SK-N-SH (cell line): ENCODE measurements at regions not wholly inside any gene's neighbourhood (a gene's known extent, or its start where the extent isn't known, plus 50 kb on each side); places are given as distances from the start of the nearest gene placed in this dataset.
A peak's percentile ranks its signal among the peaks of the same experiment; 100 is the strongest.
"Not testable (repeated sequence)": the region's sequence is repeated elsewhere in the genome, so short reads cannot be mapped to it uniquely, and the experiment has no call there.

Source experiments
- CTCF ChIA-PET: fragments of 300-600, 350-600 bp; formaldehyde crosslinking; extraction: SDS; loops from one replicate; lab custom pipeline; 2021; lab: Yijun Ruan, JAX
- POLR2A ChIA-PET: fragments of 350-600 bp; sonication (Branson Sonifier 250); formaldehyde crosslinking; extraction: SDS; loops from one replicate; lab custom pipeline; 2020; ENCODE audit warnings: antibody characterized with exemption, inconsistent platforms; lab: Yijun Ruan, JAX
- DNase-seq: peaks from one replicate; pipeline ENCODE4 v3.0.0; 2012
- H2AFZ ChIP-seq: fragments of 200-600 bp; sonication (generic); 2 replicates; pipeline ENCODE4 v1.8.1; 2016; ENCODE audit warnings: antibody characterized with exemption, mild to moderate bottlenecking, low read depth
- H3F3A ChIP-seq: fragments of 200-600 bp; sonication (generic); replicated peaks from 2 replicates; pipeline ENCODE3; 2016; ENCODE audit warnings: antibody characterized with exemption, mild to moderate bottlenecking; ENCODE audit not compliant: insufficient read depth
- H3K27ac ChIP-seq, 2 experiments: fragments of 200-500 bp in 1 of 2; fragments of 200-600 bp in 1 of 2; sonication (Bioruptor generic) in 1 of 2; sonication (generic), shearing (Covaris generic) in 1 of 2; 2 replicates each; pipeline versions ENCODE4 v1.5.1 to v1.6.1; 2014 to 2016; ENCODE audit warnings: low read depth in 2 of 2, inconsistent platforms in 1 of 2, low read length in 1 of 2, mild to moderate bottlenecking in 1 of 2, mixed read lengths in 1 of 2
- H3K27me3 ChIP-seq: fragments of 200-600 bp; sonication (generic), shearing (Covaris generic); 2 replicates; pipeline ENCODE4 v1.6.1; 2016; ENCODE audit warnings: mixed run types; ENCODE audit not compliant: insufficient read depth
- H3K36me3 ChIP-seq, 2 experiments: fragments of 200-500 bp in 1 of 2; fragments of 200-600 bp in 1 of 2; sonication (Bioruptor generic) in 1 of 2; sonication (generic) in 1 of 2; replicated peaks in 1 of 2; 2 replicates each; pipeline versions ENCODE3 to v1.5.1; 2014 to 2016; ENCODE audit warnings: low read length in 1 of 2, mild to moderate bottlenecking in 1 of 2; ENCODE audit not compliant: insufficient read depth in 2 of 2, control insufficient read depth in 1 of 2
- H3K4me1 ChIP-seq, 2 experiments: fragments of 200-500 bp in 1 of 2; fragments of 200-600 bp in 1 of 2; sonication (Bioruptor generic) in 1 of 2; sonication (generic), shearing (Covaris generic) in 1 of 2; 2 replicates each; pipeline versions ENCODE4 v1.5.1 to v1.6.1; 2014 to 2016; ENCODE audit warnings: low read depth in 1 of 2, low read length in 1 of 2, mixed run types in 1 of 2; ENCODE audit not compliant: insufficient read depth in 2 of 2, control insufficient read depth in 1 of 2
- H3K4me2 ChIP-seq: fragments of 200-600 bp; sonication (generic), shearing (Covaris generic); 2 replicates; pipeline ENCODE4 v1.6.1; 2017; ENCODE audit warnings: mixed run types
- H3K4me3 ChIP-seq, 2 experiments: fragments of 200-500 bp in 1 of 2; fragments of 200-600 bp in 1 of 2; sonication (Bioruptor generic) in 1 of 2; sonication (generic), shearing (Covaris generic) in 1 of 2; 2 replicates each; pipeline versions ENCODE4 v1.5.1 to v1.8.1; 2014 to 2016; ENCODE audit warnings: low read depth in 2 of 2, inconsistent platforms in 1 of 2, low read length in 1 of 2, mild to moderate bottlenecking in 1 of 2, mixed read lengths in 1 of 2, moderate library complexity in 1 of 2
- H3K79me2 ChIP-seq: fragments of 200-600 bp; sonication (generic); 2 replicates; pipeline ENCODE4 v1.8.1; 2017; ENCODE audit warnings: mild to moderate bottlenecking; ENCODE audit not compliant: insufficient read depth
- H3K9ac ChIP-seq: fragments of 200-600 bp; sonication (generic); 2 replicates; pipeline ENCODE4 v1.6.1; 2017; ENCODE audit warnings: mixed run types
- H3K9me2 ChIP-seq: fragments of 200-600 bp; sonication (generic); 2 replicates; pipeline ENCODE4 v1.6.1; 2017; ENCODE audit warnings: mixed run types
- H3K9me3 ChIP-seq: fragments of 200-600 bp; sonication (generic); 2 replicates; pipeline ENCODE4 v1.6.1; 2017; ENCODE audit warnings: mixed run types, mild to moderate bottlenecking, moderate library complexity
- H4K20me1 ChIP-seq: fragments of 200-600 bp; sonication (generic); 2 replicates; pipeline ENCODE4 v1.6.1; 2017; ENCODE audit warnings: mild to moderate bottlenecking, mixed run types; ENCODE audit not compliant: insufficient read depth
- EP300 ChIP-seq, 2 experiments: IDR thresholded peaks; 2 replicates each; pipeline versions ENCODE4 v1.4.0 to v1.6.1; 2012; ENCODE audit warnings: borderline replicate concordance in 1 of 2, low read depth in 1 of 2, low read length in 1 of 2
- FOXJ3 ChIP-seq: sonication (generic); formaldehyde crosslinking; IDR thresholded peaks from 2 replicates; pipeline ENCODE4 v1.5.1; 2020; ENCODE audit warnings: mild to moderate bottlenecking, missing genetic modification reagents
- GATA2 ChIP-seq: sonication (generic); formaldehyde crosslinking; IDR thresholded peaks from 2 replicates; pipeline ENCODE4 v1.5.0; 2020; ENCODE audit warnings: mild to moderate bottlenecking, missing genetic modification reagents
- JUND ChIP-seq: IDR thresholded peaks from 2 replicates; pipeline ENCODE4 v1.4.0; 2012
- MEF2A ChIP-seq: IDR thresholded peaks from 2 replicates; pipeline ENCODE4 v1.4.0; 2012; ENCODE audit warnings: low read depth, borderline replicate concordance
- RCOR1 ChIP-seq: fragments of 150-350 bp; IDR thresholded peaks from 2 replicates; pipeline ENCODE4 v1.6.1; 2017; ENCODE audit warnings: antibody characterized with exemption, low read length
- RFX5 ChIP-seq: IDR thresholded peaks from 2 replicates; pipeline ENCODE4 v1.6.1; 2012; ENCODE audit warnings: mild to moderate bottlenecking, improper control_type of control experiment, low read length
- TEAD4 ChIP-seq: IDR thresholded peaks from 2 replicates; pipeline ENCODE4 v1.4.0; 2012; ENCODE audit warnings: mild to moderate bottlenecking, borderline replicate concordance; ENCODE audit not compliant: insufficient read depth
- WGBS: methylation state at CpG from one replicate; pipeline ENCODE4 v1.1.6; 2017; ENCODE audit warnings: low lambda C conversion rate; 5-methylcytosine and 5-hydroxymethylcytosine counted together
- TF ChIP-seq, protein P1 (sequence below): IDR thresholded peaks from 2 replicates; pipeline ENCODE4 v1.6.1; 2012; ENCODE audit warnings: mild to moderate bottlenecking, low read depth, low read length, moderate library complexity
- TF ChIP-seq, protein P2 (sequence below): fragments of 150-350 bp; IDR thresholded peaks from 2 replicates; pipeline ENCODE4 v1.6.1; 2017; ENCODE audit warnings: antibody characterized with exemption, low read length, low read depth, borderline replicate concordance
- TF ChIP-seq, protein P3 (sequence below): fragments of 150-350 bp; IDR thresholded peaks from 2 replicates; pipeline ENCODE4 v1.6.1; 2016; ENCODE audit warnings: mild to moderate bottlenecking, low read depth, low read length

DNA sequence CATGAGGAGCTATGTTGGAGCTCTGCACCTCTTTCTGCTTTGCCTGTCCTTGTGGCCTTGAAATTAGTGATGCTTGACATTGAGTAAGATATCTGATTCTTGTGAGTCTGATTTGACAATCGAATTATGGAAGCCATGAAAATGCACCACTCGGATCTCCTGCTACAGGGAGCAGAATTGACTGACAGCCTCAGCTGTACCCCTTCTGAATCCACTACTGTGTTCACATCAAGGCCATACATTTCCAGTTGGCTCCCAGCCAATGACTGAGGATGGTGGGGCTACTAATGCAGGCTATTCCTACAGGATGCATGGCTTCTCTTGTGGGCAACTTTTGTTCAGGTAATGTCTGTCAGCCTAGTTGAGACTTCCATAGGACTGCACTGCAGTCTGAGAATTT is 321.9 kb downstream of the REEP3 start (continued):
- TF ChIP-seq, protein P1, sequence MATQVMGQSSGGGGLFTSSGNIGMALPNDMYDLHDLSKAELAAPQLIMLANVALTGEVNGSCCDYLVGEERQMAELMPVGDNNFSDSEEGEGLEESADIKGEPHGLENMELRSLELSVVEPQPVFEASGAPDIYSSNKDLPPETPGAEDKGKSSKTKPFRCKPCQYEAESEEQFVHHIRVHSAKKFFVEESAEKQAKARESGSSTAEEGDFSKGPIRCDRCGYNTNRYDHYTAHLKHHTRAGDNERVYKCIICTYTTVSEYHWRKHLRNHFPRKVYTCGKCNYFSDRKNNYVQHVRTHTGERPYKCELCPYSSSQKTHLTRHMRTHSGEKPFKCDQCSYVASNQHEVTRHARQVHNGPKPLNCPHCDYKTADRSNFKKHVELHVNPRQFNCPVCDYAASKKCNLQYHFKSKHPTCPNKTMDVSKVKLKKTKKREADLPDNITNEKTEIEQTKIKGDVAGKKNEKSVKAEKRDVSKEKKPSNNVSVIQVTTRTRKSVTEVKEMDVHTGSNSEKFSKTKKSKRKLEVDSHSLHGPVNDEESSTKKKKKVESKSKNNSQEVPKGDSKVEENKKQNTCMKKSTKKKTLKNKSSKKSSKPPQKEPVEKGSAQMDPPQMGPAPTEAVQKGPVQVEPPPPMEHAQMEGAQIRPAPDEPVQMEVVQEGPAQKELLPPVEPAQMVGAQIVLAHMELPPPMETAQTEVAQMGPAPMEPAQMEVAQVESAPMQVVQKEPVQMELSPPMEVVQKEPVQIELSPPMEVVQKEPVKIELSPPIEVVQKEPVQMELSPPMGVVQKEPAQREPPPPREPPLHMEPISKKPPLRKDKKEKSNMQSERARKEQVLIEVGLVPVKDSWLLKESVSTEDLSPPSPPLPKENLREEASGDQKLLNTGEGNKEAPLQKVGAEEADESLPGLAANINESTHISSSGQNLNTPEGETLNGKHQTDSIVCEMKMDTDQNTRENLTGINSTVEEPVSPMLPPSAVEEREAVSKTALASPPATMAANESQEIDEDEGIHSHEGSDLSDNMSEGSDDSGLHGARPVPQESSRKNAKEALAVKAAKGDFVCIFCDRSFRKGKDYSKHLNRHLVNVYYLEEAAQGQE = no peak
- TF ChIP-seq RFX5 = no peak
- TF ChIP-seq MEF2A = no peak
- TF ChIP-seq, protein P2, sequence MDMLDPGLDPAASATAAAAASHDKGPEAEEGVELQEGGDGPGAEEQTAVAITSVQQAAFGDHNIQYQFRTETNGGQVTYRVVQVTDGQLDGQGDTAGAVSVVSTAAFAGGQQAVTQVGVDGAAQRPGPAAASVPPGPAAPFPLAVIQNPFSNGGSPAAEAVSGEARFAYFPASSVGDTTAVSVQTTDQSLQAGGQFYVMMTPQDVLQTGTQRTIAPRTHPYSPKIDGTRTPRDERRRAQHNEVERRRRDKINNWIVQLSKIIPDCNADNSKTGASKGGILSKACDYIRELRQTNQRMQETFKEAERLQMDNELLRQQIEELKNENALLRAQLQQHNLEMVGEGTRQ = no peak
- TF ChIP-seq, protein P3, sequence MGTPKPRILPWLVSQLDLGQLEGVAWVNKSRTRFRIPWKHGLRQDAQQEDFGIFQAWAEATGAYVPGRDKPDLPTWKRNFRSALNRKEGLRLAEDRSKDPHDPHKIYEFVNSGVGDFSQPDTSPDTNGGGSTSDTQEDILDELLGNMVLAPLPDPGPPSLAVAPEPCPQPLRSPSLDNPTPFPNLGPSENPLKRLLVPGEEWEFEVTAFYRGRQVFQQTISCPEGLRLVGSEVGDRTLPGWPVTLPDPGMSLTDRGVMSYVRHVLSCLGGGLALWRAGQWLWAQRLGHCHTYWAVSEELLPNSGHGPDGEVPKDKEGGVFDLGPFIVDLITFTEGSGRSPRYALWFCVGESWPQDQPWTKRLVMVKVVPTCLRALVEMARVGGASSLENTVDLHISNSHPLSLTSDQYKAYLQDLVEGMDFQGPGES = no peak
- no peak for TF ChIP-seq TEAD4
- TF ChIP-seq JUND = no peak

DNA sequence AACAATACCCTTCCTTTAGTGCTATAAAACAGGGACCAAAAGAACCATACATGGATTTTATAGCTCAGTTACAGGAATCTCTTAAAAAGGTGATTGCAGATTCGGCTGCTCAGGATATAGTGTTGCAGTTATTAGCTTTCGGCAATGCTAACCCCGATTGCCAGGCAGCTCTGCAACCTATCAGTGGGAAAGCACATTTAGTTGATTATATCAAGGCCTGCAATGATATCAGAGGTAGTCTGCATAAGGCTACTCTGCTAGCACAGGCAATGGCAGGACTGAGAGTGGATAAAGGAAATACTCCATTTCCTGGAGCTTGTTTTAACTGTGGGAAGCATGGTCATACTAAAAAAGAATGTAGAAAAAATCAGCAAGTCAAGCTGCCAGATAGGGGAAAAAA is 327.7 kb downstream of the REEP3 start:
- H3K27me3 ChIP-seq, H3K4me1 ChIP-seq, H3K36me3 ChIP-seq, H4K20me1 ChIP-seq, H3K9me2 ChIP-seq, H3K79me2 ChIP-seq, H3F3A ChIP-seq, H2AFZ ChIP-seq, H3K4me2 ChIP-seq, H3K9ac ChIP-seq, H3K4me3 ChIP-seq, H3K9me3 ChIP-seq: not testable (repeated sequence)
- ChIA-PET POLR2A (interaction anchor here (0.6 kb wide), 1 partner anchor 478 kb away, joined by 3 read pairs; no protein-coding TSS in a partner anchor), CTCF (interaction anchor here (0.8 to 2.3 kb wide), 4 partner anchors 18 to 128 kb away, joined by 3 to 11 read pairs (median 4); no protein-coding TSS in a partner anchor)
- WGBS = 24% methylated on average over 3 of the region's 3 CpGs
- H3K27ac ChIP-seq = peak overlapping the region in 1 of 2 experiments; percentile 62; a peak in 2 of 4 replicates
- DNase-seq = peak; percentile 53
- TF ChIP-seq EP300 (IDR thresholded peaks at IDR 0.05; ENCODE audit: borderline replicate concordance in 1 of 2, low read depth in 1 of 2, low read length in 1 of 2) (peak in 1 of 2 experiments; percentile 52; a peak in 1 of 4 replicates), RCOR1 (peak; percentile 64), FOXJ3 (CRISPR knock-in tag) (0 out of 2 replicates have a peak, but pooled peaks have one; percentile 24), GATA2 (peak; percentile 90)
